Upper lobe of right lung (tissue), 1 donor: ENCODE measurements at regions not wholly inside any gene's neighbourhood (a gene's known extent, or its start where the extent isn't known, plus 50 kb on each side); places are given as distances from the start of the nearest gene placed in this dataset.

Experiments
- ATAC-seq: fragments of 200-7000 bp; cut with Tn5 transposase; one replicate; pipeline ENCODE4 v1.9.1; 2020; ENCODE audit warnings: mild to moderate bottlenecking, moderate library complexity
- DNase-seq: peaks from one replicate; pipeline ENCODE4 v3.0.0-alpha.2; 2020
- H3K27ac ChIP-seq: fragments of 200-600 bp; one replicate; pipeline ENCODE4 v1.8.0; 2022
- H3K27me3 ChIP-seq: fragments of 200-600 bp; one replicate; pipeline ENCODE4 v1.8.0; 2022; ENCODE audit warnings: mild to moderate bottlenecking
- H3K36me3 ChIP-seq: fragments of 200-600 bp; one replicate; pipeline ENCODE4 v1.8.0; 2022
- H3K4me1 ChIP-seq: fragments of 200-600 bp; one replicate; pipeline ENCODE4 v1.8.0; 2022
- H3K4me3 ChIP-seq: fragments of 200-600 bp; one replicate; pipeline ENCODE4 v1.8.0; 2022; ENCODE audit warnings: mild to moderate bottlenecking
- H3K9me3 ChIP-seq: fragments of 200-600 bp; one replicate; pipeline ENCODE4 v1.8.0; 2022
- CTCF ChIP-seq: fragments of 200-600 bp; IDR thresholded peaks from one replicate; pipeline ENCODE4 v1.8.0; 2022; ENCODE audit warnings: antibody characterized with exemption
- intact Hi-C: fragments of 100-400 bp; cut with DNase I; formaldehyde crosslinking; loops from one replicate; pipeline ENCODE4 v1.11.0; 2022
- donor health status: DM: no; HTN: yes; CAD: no; lungs with severe emphysema.

DNA sequence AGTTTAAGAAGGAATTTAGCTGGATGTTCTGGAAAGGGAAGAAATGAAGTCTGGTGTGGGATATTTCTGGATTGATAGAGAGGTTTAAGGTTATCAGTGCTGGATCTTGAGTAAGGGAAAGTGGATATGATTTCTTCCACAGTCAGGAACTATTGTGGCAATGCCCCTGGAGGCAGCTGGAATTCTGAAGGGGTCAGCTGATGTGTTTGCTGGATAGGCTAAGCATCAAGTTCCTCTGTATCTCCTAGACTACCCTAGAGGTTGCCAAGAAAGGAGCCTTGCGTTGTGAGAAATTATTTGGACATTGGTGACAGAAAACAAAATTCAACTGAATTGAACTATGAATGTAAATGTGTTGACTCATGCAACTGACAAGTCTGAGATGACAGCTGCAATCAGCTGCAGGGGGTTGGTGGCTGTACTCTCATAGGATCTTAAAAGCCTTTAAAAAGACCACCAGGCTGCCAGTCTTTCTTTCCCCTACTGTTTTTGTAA lies 244.4 kb downstream of the ATXN7L3B start:
- no peak for DNase-seq
- intact Hi-C loops, result no loop called here
- Histone ChIP-seq H3K36me3 (no peaks in the 10 kb centered on the region), H3K9me3 (no peaks in the 10 kb centered on the region), H3K4me3 (no peak overlapping the region), H3K4me1 (no peaks in the 10 kb centered on the region), H3K27ac (no peak overlapping the region), H3K27me3 (no peaks in the 10 kb centered on the region)
- no peak for ATAC-seq
- TF ChIP-seq CTCF, result no peak

DNA sequence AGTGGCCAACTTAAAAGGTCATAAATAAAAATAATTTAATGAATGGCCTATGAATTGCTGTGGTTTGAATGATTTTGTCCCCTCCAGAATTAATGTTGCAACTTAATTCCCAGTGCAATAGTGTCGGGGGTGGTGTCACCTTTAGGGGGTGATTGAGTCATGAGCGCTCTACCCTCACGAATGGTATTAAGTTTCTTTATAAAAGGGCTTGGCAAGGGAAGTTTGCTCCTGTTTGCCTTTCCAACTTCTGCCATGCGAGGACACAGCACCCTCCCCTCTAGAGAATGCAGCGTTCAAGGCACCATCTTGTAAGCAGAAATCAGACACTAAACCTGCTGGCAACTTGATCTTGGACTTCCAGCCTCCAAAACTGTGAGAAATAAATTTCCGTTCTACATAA lies 253.3 kb downstream of the ATXN7L3B start:
- intact Hi-C loops, result no loop called here
- H3K27ac ChIP-seq, result no peak overlapping the region
- TF ChIP-seq CTCF, result no peak
- H3K9me3 ChIP-seq, result no peaks in the 10 kb centered on the region
- no peaks in the 10 kb centered on the region for H3K36me3 ChIP-seq
- H3K4me1 ChIP-seq, result no peaks in the 10 kb centered on the region
- no peak overlapping the region for H3K4me3 ChIP-seq
- DNase-seq (no peak), ATAC-seq (no peak)
- H3K27me3 ChIP-seq, result no peaks in the 10 kb centered on the region

DNA sequence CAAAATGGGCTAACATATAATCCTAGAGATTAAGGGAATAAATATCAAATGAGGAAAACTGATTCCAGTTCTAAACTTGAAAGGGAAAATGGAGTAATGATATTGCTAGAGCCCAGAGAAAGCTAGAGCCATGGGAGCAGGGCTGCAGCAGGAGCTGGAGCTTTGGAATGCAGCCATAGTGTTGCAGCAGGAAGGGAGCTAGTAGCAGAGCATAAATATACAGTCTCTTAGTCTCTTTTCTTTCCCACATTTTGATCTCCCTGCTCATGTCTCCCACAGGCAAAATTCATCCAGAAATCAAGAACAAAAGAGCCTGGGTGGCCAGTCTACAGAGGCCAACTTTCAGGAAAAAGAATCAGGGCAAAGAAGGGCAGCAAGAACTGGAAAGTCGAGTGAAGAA lies 253.7 kb downstream of the ATXN7L3B start:
- H3K4me3 ChIP-seq, result no peak overlapping the region
- TF ChIP-seq CTCF, result no peak
- H3K27ac ChIP-seq, result no peak overlapping the region
- H3K27me3 ChIP-seq, result no peaks in the 10 kb centered on the region
- H3K36me3 ChIP-seq, result no peaks in the 10 kb centered on the region
- intact Hi-C loops, result no loop called here
- H3K4me1 ChIP-seq, result no peaks in the 10 kb centered on the region
- no peaks in the 10 kb centered on the region for H3K9me3 ChIP-seq
- DNase-seq, result no peak
- no peak for ATAC-seq

DNA sequence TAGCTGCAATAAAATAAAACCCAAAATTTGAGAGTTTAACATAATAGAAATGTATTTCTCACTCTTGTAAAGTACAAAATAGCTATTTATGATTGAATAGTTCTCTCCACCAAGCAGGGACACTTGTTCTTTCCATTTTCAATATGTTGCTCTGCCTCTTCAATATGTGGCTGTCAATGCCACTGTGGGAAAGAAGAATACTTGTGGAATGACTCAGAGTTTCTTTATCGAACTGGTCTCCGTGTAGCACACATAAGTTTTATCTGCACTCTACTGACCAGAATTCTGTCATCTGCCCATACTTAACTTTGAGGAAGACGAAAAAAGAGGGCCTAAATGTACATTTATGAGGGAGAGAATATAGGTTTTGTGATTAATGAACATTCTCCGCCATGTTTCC lies 256.9 kb downstream of the ATXN7L3B start:
- Histone ChIP-seq H3K4me3 (no peak overlapping the region), H3K27ac (no peak overlapping the region), H3K27me3 (no peaks in the 10 kb centered on the region), H3K9me3 (no peaks in the 10 kb centered on the region), H3K36me3 (no peaks in the 10 kb centered on the region), H3K4me1 (no peaks in the 10 kb centered on the region)
- no peak for TF ChIP-seq CTCF
- intact Hi-C loops, result no loop called here
- ATAC-seq, result no peak
- no peak for DNase-seq

- Histone ChIP-seq H3K4me1 (no peaks in the 10 kb centered on the region), H3K36me3 (no peaks in the 10 kb centered on the region), H3K27me3 (no peaks in the 10 kb centered on the region), H3K4me3 (no peak overlapping the region), H3K9me3 (no peaks in the 10 kb centered on the region), H3K27ac (no peak overlapping the region)
- no peak for TF ChIP-seq CTCF
- no peak for ATAC-seq
- no peak for DNase-seq
- intact Hi-C loops, result no loop called here
Measured at GRCh38 chr12:74801625-74802024, 264.0 kb downstream of the ATXN7L3B start.

DNA sequence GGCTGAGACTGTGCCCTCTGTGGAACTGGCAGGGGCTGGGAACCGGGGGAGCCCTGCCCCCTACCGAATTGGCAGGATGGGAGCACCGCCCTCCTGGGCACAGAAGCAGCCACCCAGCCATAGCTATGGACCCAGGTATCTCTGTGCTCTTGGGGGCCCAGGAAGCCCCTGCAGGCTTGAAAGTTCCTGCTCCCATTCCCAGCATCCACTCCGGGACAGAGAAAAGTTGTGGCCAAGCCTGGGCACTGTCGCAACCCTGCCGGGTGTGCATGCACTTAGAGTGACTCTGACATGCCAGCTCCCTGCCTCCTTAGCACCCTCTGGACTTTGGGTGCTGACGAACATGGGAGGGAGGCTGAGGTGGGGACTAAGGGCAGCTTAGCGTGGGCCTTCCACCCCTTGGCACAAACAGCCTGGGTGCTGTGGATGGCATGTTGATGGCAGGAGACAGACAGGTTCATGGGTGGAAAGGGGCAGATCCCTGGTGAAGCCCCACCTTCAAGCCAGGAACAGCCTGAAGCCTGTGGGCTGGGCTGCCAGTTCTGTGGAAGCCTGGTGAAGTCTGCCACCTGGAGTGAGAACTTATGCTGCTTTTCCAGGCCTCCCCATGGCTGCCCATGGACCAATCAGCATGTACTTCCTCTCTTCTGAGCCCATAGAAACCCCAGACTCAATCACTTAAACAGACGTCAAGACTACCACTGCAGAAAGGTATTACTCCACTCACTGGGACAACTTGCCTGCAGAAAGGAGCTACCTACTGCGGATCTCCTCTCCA lies 279.0 kb downstream of the ATXN7L3B start:
- TF ChIP-seq CTCF, result no peak
- Histone ChIP-seq H3K36me3 (no peaks in the 10 kb centered on the region), H3K27ac (no peak overlapping the region), H3K4me3 (no peak overlapping the region), H3K27me3 (no peaks in the 10 kb centered on the region), H3K4me1 (no peaks in the 10 kb centered on the region), H3K9me3 (no peaks in the 10 kb centered on the region)
- intact Hi-C loops, result no loop called here
- ATAC-seq (peak; percentile 15), DNase-seq (no peak)
